Suppressor macrophage treated with lipopolysaccharide for 1 hour (primary cell): ENCODE measurements at regions not wholly inside any gene's neighbourhood (a gene's known extent, or its start where the extent isn't known, plus 50 kb on each side); places are given as distances from the start of the nearest gene placed in this dataset.
"Not testable (repeated sequence)": the region's sequence is repeated elsewhere in the genome, so short reads cannot be mapped to it uniquely, and the experiment has no call there.

Experiments used
- DNase-seq, 3 donors: peaks; one replicate each; pipeline ENCODE4 v3.0.0-alpha.2; 2020 to 2022

- DNase-seq: no peak
Measured at GRCh38 chr20:53872081-53872541, 198.3 kb downstream of the BCAS1 start.

- no peak for DNase-seq
Measured at GRCh38 chr20:53871541-53871940, 198.9 kb downstream of the BCAS1 start.

- no peak for DNase-seq
Measured at GRCh38 chr20:53870426-53871315, 199.7 kb downstream of the BCAS1 start.

- peak; percentile 73 to 79 (median 75) for DNase-seq
Measured at GRCh38 chr20:53869466-53870258, 200.7 kb downstream of the BCAS1 start.

- no peak for DNase-seq
Measured at GRCh38 chr20:53867741-53868351, 202.5 kb downstream of the BCAS1 start.

GRCh38 chr20:53866794-53867740 is 203.3 kb downstream of the BCAS1 start:
- no peak for DNase-seq

- peak in 2 of 3 donors; percentile 44 to 52 for DNase-seq
Measured at GRCh38 chr20:53865901-53866793, 204.2 kb downstream of the BCAS1 start.

GRCh38 chr20:53864765-53865683 is 205.4 kb downstream of the BCAS1 start:
- not testable (repeated sequence) for DNase-seq

- DNase-seq: not testable (repeated sequence)
Measured at GRCh38 chr20:53863923-53864641, 206.3 kb downstream of the BCAS1 start.

- DNase-seq: not testable (repeated sequence)
Measured at GRCh38 chr20:53863535-53863922, 206.9 kb downstream of the BCAS1 start.

- not testable (repeated sequence) for DNase-seq
Measured at GRCh38 chr20:53863039-53863438, 207.4 kb downstream of the BCAS1 start.

- not testable (repeated sequence) for DNase-seq
Measured at GRCh38 chr20:53862490-53862889, 207.9 kb downstream of the BCAS1 start.

- DNase-seq: not testable (repeated sequence)
Measured at GRCh38 chr20:53862136-53862397, 208.3 kb downstream of the BCAS1 start.

GRCh38 chr20:53859684-53860083 is 210.7 kb downstream of the BCAS1 start:
- peak; percentile 90 to 92 (median 91) for DNase-seq

GRCh38 chr20:53859009-53859408 is 211.4 kb downstream of the BCAS1 start:
- not testable (repeated sequence) for DNase-seq

GRCh38 chr20:53858516-53858915 is 211.9 kb downstream of the BCAS1 start:
- not testable (repeated sequence) for DNase-seq

- DNase-seq: no peak
Measured at GRCh38 chr20:53857723-53858236, 212.6 kb downstream of the BCAS1 start.

- no peak for DNase-seq
Measured at GRCh38 chr20:53856300-53857295, 213.8 kb downstream of the BCAS1 start.
